Left ventricle myocardium inferior (tissue), 1 donor: ENCODE measurements at regions not wholly inside any gene's neighbourhood (a gene's known extent, or its start where the extent isn't known, plus 50 kb on each side); places are given as distances from the start of the nearest gene placed in this dataset.

ENCODE experiments used
- DNase-seq: peaks from one replicate; pipeline ENCODE4 v3.0.0-alpha.2; 2020
- H3K27ac ChIP-seq: fragments of 200-600 bp; replicated peaks from 2 replicates; pipeline ENCODE4 v1.8.0; 2021
- H3K27me3 ChIP-seq: fragments of 200-600 bp; 2 replicates; pipeline ENCODE4 v1.8.0; 2021; ENCODE audit warnings: low read depth
- H3K36me3 ChIP-seq: fragments of 200-600 bp; 2 replicates; pipeline ENCODE4 v1.8.0; 2021
- H3K4me1 ChIP-seq: fragments of 200-600 bp; 2 replicates; pipeline ENCODE4 v1.8.0; 2021
- H3K4me3 ChIP-seq: fragments of 200-600 bp; 2 replicates; pipeline ENCODE4 v1.8.0; 2021; ENCODE audit warnings: mild to moderate bottlenecking, moderate library complexity
- H3K9me3 ChIP-seq: fragments of 200-600 bp; replicated peaks from 2 replicates; pipeline ENCODE4 v1.8.0; 2021
- CTCF ChIP-seq: fragments of 200-600 bp; IDR thresholded peaks from 2 replicates; pipeline ENCODE4 v1.8.0; 2021; ENCODE audit warnings: antibody characterized with exemption, mild to moderate bottlenecking, borderline replicate concordance
- intact Hi-C: fragments of 100-400 bp; cut with micrococcal nuclease; formaldehyde crosslinking; loops from one replicate; pipeline ENCODE4 v1.11.0; 2022
- donor health status: DM: no; HTN: yes; CAD: no; lungs with severe emphysema.

- no peak for DNase-seq
- Histone ChIP-seq H3K27me3 (no peaks in the 10 kb centered on the region), H3K36me3 (no peaks in the 10 kb centered on the region), H3K4me1 (no peaks in the 10 kb centered on the region), H3K27ac (no peak overlapping the region), H3K4me3 (no peak overlapping the region), H3K9me3 (no peaks in the 10 kb centered on the region)
- intact Hi-C loops = no loop called here
- TF ChIP-seq CTCF = no peak
Observed at GRCh38 chr13:26934096-26934495, 173.5 kb upstream of the GPR12 start.

- H3K9me3 ChIP-seq = no peaks in the 10 kb centered on the region
- H3K27me3 ChIP-seq = peaks cover 4% of the 10 kb centered on the region
- TF ChIP-seq CTCF = no peak
- no peaks in the 10 kb centered on the region for H3K36me3 ChIP-seq
- intact Hi-C loops = no loop called here
- no peak for DNase-seq
- H3K27ac ChIP-seq = no peak overlapping the region
- no peaks in the 10 kb centered on the region for H3K4me1 ChIP-seq
- H3K4me3 ChIP-seq = no peak overlapping the region
Observed at GRCh38 chr13:26932465-26932864, 171.9 kb upstream of the GPR12 start.

GRCh38 chr13:26929971-26930730, 169.6 kb upstream of the GPR12 start:
- Histone ChIP-seq H3K36me3 (no peaks in the 10 kb centered on the region), H3K4me3 (no peak overlapping the region), H3K27ac (no peak overlapping the region), H3K9me3 (no peaks in the 10 kb centered on the region), H3K27me3 (peaks cover 22% of the 10 kb centered on the region), H3K4me1 (no peaks in the 10 kb centered on the region)
- intact Hi-C loops = loop anchor here (5.0 kb wide), 1 partner anchor 223 kb away; no protein-coding TSS in a partner anchor
- TF ChIP-seq CTCF = peak; percentile 97
- peak; percentile 62 for DNase-seq

GRCh38 chr13:26927511-26927910, 166.9 kb upstream of the GPR12 start:
- H3K27ac ChIP-seq = no peak overlapping the region
- intact Hi-C loops = loop anchor here (5.0 kb wide), 1 partner anchor 220 kb away; no protein-coding TSS in a partner anchor
- no peak for DNase-seq
- H3K4me3 ChIP-seq = no peak overlapping the region
- no peaks in the 10 kb centered on the region for H3K9me3 ChIP-seq
- no peaks in the 10 kb centered on the region for H3K36me3 ChIP-seq
- H3K4me1 ChIP-seq = peaks cover 7% of the 10 kb centered on the region
- TF ChIP-seq CTCF = no peak
- peaks cover 42% of the 10 kb centered on the region for H3K27me3 ChIP-seq

GRCh38 chr13:26926371-26926770, 165.8 kb upstream of the GPR12 start:
- intact Hi-C loops = loop anchor here (5.0 kb wide), 1 partner anchor 219 kb away; no protein-coding TSS in a partner anchor
- TF ChIP-seq CTCF = no peak
- DNase-seq = no peak

More at GRCh38 chr13:26926371-26926770, 165.8 kb upstream of the GPR12 start:
- H3K27me3 ChIP-seq = peaks cover 51% of the 10 kb centered on the region
- H3K36me3 ChIP-seq = no peaks in the 10 kb centered on the region
- H3K9me3 ChIP-seq = no peaks in the 10 kb centered on the region
- no peak overlapping the region for H3K27ac ChIP-seq
- peaks cover 7% of the 10 kb centered on the region for H3K4me1 ChIP-seq
- H3K4me3 ChIP-seq = no peak overlapping the region
